Coronary artery (tissue), 2 donors: ENCODE measurements at regions not wholly inside any gene's neighbourhood (a gene's known extent, or its start where the extent isn't known, plus 50 kb on each side); places are given as distances from the start of the nearest gene placed in this dataset.

ENCODE experiments used
- DNase-seq: peaks from one replicate; pipeline ENCODE4 v3.0.0-alpha.2; 2017; ENCODE audit warnings: low spot score
- H3K27ac ChIP-seq, 2 donors: fragments of 200-600 bp; sonication (generic); one replicate each; pipeline ENCODE4 v1.5.1; 2016 to 2019
- H3K4me3 ChIP-seq: fragments of 200-600 bp; sonication (generic); 2 replicates; pipeline ENCODE4 v1.5.1; 2016; ENCODE audit warnings: mild to moderate bottlenecking, moderate library complexity
- TF ChIP-seq, protein P1 (sequence below): fragments of 200-600 bp; sonication (generic); IDR thresholded peaks from one replicate; pipeline ENCODE4 v1.5.1; 2019; ENCODE audit warnings: antibody characterized with exemption

DNA sequence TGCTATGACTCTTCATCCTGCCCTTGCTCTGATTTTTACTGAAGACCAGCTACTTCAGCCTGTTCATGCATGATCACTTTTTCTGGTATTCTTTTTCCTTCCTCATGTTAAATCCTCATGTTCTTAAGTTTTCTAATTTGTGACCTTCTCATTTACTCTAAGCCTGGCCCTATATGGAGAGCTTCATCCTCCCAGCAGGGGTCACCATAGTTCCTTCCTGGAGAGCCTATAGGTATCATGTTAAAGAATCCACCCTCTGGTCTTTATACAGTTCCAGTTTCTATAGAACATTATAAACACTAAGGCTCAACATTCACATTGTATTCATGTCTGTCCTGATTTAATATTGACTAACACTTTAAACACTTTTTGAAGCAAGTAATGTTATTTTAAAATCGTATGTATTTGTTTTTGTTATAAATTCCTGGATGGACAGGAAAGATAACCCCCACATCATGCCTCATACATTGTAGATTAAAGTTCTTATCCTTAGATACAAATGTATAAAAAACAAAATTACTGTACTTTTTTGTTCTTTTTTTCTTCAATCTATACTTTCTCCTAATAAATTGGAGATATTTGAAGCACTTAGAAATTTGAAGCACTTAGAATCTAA lies 53.8 kb upstream of the OTUD4 start:
- TF ChIP-seq, protein P1, sequence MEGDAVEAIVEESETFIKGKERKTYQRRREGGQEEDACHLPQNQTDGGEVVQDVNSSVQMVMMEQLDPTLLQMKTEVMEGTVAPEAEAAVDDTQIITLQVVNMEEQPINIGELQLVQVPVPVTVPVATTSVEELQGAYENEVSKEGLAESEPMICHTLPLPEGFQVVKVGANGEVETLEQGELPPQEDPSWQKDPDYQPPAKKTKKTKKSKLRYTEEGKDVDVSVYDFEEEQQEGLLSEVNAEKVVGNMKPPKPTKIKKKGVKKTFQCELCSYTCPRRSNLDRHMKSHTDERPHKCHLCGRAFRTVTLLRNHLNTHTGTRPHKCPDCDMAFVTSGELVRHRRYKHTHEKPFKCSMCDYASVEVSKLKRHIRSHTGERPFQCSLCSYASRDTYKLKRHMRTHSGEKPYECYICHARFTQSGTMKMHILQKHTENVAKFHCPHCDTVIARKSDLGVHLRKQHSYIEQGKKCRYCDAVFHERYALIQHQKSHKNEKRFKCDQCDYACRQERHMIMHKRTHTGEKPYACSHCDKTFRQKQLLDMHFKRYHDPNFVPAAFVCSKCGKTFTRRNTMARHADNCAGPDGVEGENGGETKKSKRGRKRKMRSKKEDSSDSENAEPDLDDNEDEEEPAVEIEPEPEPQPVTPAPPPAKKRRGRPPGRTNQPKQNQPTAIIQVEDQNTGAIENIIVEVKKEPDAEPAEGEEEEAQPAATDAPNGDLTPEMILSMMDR: peak; percentile 18
- Histone ChIP-seq H3K27ac (no peak overlapping the region), H3K4me3 (no peak overlapping the region)
- no peak for DNase-seq

DNA sequence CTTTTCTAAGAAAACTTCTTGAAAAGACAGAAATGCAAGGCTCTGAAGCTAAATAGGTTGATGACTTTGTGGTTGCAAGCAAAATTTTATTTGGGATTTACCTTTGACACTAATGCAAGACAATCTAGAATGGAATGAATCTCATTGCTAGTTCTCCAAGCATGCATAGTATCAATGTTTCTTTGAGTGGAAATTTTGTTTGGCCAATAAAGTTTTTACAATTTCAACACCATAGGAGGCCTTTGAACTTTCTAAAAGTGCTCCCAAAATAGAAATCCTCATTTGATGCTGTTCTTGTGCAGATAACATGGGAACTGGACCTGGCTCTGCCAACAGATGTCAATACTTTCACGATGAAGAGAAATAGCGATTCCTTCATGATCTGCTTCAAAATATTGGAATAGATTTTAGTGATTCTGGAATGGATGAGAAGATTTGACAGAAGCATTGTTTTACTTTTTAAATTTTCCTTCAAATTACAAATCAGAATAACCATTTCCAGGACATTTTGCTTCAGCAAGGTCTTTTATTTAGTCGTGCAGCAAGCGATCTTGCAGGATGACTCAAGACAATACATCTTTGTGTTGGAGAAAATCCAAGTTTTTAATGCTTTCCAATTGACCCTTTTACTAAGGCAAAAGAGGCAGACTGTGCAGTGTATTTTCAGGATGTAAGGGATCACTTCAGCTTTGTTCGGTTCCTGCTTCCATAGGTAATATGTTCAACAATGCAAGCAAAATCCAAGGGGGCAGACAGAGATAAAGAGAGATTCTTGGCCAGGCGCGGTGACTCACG lies 51.7 kb upstream of the OTUD4 start:
- no peak for DNase-seq
- Histone ChIP-seq H3K4me3 (no peak overlapping the region), H3K27ac (no peak overlapping the region)
- TF ChIP-seq, protein P1: no peak

DNA sequence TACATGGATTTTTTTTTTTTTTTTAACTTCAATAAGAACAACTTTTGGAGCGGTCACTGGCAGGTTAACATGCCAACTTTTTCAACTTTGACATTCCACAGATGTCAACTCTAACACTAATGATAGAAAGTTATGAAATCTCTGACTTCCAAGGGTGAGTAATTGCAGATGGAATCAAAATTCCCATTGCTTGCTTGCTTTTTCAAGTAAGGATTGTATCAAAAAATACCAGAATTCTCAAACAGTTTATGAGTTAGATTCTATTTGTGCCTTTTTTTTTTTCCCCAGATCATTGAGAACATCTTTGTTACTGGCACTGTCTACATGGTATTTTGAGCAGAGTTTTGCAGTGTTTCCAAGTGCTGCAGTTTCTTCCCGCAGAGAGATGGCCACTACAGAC lies 50.3 kb upstream of the OTUD4 start:
- H3K4me3 ChIP-seq: no peak overlapping the region
- TF ChIP-seq, protein P1: no peak
- DNase-seq: no peak
- H3K27ac ChIP-seq: no peak overlapping the region
